ENCODE measurements at regions not wholly inside any gene's neighbourhood (a gene's known extent, or its start where the extent isn't known, plus 50 kb on each side); places are given as distances from the start of the nearest gene placed in this dataset.
"Not testable (repeated sequence)": the region's sequence is repeated elsewhere in the genome, so short reads cannot be mapped to it uniquely, and the experiment has no call there.

DNA sequence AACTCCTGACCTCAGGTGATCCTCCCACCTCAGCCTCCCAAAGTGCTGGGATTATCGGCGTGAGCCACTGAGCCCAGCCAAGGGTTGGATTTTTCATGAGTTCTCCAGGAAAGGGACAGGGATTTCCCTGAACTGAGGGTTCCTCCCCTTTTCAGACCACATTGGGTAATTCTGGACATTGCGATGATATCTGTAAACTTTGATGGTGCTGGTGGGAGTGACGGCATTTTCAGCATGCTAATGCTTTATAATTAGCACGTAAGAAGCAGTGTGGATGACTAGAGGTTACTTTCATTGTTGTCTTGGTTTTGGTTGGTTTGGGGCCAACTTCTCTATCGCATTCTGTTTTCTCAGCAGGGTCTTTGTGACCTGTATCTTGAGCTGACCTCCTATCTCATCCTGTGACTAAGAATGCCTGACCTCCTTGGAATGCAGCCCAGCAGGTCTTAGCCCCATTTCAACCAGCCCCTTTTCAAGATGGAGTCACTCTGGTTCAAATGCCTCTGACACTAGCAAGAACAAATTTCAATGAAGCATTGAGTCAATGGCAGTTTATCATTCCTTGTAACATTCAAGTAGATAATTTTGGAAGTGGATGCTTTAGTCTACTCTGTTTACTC is 156.5 kb downstream of the TTLL2 start:
- Histone ChIP-seq H3K36me3 (replicated peaks in 1 of 2; ENCODE audit: control insufficient read depth in 1 of 2, insufficient read depth in 2 of 2, low read length in 2 of 2) (no peaks in the 10 kb centered on the region), H2AFZ (ENCODE audit: low read length) (no peak overlapping the region), H3K79me2 (ENCODE audit: insufficient read depth, low read length) (no peaks in the 10 kb centered on the region), H3K4me1 (ENCODE audit: insufficient read depth, low read length) (peaks cover 14% of the 10 kb centered on the region; the same call in 1 of the 2 replicates), H3K4me2 (ENCODE audit: low read depth, low read length) (no peak overlapping the region), H3K27ac (ENCODE audit: extremely low read length, insufficient read depth, low read length) (no peak overlapping the region), H3K27me3 (ENCODE audit: control insufficient read depth in 1 of 2, insufficient read depth in 2 of 2, low read length in 2 of 2) (peaks cover 1 to 5% of the 10 kb centered on the region in 2 experiments; a peak in 2 of 5 replicates), H3K9ac (ENCODE audit: insufficient read depth, low read depth, low read length) (no peak overlapping the region), H3K4me3 (replicated peaks in 1 of 3; ENCODE audit: insufficient read depth in 1 of 3, low read depth in 2 of 3, low read length in 3 of 3) (no peak overlapping the region), H4K20me1 (ENCODE audit: insufficient read depth, low read length) (no peaks in the 10 kb centered on the region), H3K9me3 (ENCODE audit: low read length) (no peaks in the 10 kb centered on the region)
- no TSS peak for BruUV-seq (replicated peaks)
- in situ Hi-C loops (cut with HindIII; ENCODE audit: extremely low pct_ligation_motif_present, low pct_unique_long_range_greater_than_20kb): no loop called here
- ChIA-PET CTCF (ENCODE audit: low intra/inter-chr PET ratio, low total read pairs) (no interaction called here), POLR2A (no interaction called here)
- 53% methylated on average over 6 of the region's 6 CpGs for WGBS (ENCODE audit: low lambda C conversion rate)
- DNase-seq (ENCODE audit: low spot score) (no peak), FAIRE-seq (no peak), ATAC-seq (no peak)
- intact Hi-C loops (cut with micrococcal nuclease; ENCODE audit: unreplicated experiment): no loop called here
- TF ChIP-seq NONO (IDR thresholded peaks at IDR 0.05): no peak
- no peak for TF ChIP-seq NONO (CRISPR knock-in tag; conservative IDR thresholded peaks at IDR 0.05)
- TF ChIP-seq SRF (IDR thresholded peaks at IDR 0.05; ENCODE audit: low read depth, low read length): no peak
- TF ChIP-seq ZFP62 (CRISPR knock-in tag; IDR thresholded peaks at IDR 0.05): no peak

DNA sequence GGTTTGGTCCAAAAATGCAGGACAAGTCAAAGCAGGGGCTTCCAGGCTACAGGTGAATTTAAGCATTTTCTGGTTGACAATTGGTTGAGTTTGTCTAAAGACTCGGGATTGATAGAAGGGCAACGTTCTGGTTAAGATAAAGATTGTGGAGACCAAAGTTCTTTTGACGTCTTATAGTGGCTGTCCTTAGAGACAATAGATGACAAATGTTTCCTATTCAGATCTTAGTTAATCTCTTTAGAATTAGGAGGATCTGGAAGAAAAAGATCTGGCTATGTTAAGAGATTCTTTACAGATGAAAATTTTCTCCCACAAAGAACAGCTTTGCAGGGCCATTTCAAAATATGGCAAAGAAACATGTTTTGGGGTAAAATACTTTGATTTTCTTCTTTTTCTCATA is 157.9 kb downstream of the TTLL2 start:
- H3K4me2 ChIP-seq (ENCODE audit: low read depth, low read length); H3K9me3 ChIP-seq (ENCODE audit: low read length); DNase-seq (ENCODE audit: low spot score); H4K20me1 ChIP-seq (ENCODE audit: insufficient read depth, low read length); ATAC-seq; in situ Hi-C loops (cut with HindIII; ENCODE audit: extremely low pct_ligation_motif_present, low pct_unique_long_range_greater_than_20kb); BruUV-seq (replicated peaks); POLR2A ChIA-PET; H3K4me3 ChIP-seq (replicated peaks in 1 of 3; ENCODE audit: insufficient read depth in 1 of 3, low read depth in 2 of 3, low read length in 3 of 3); CTCF ChIA-PET (ENCODE audit: low intra/inter-chr PET ratio, low total read pairs); H3K9ac ChIP-seq (ENCODE audit: insufficient read depth, low read depth, low read length); H3K36me3 ChIP-seq (replicated peaks in 1 of 2; ENCODE audit: control insufficient read depth in 1 of 2, insufficient read depth in 2 of 2, low read length in 2 of 2); FAIRE-seq; H3K79me2 ChIP-seq (ENCODE audit: insufficient read depth, low read length); intact Hi-C loops (cut with micrococcal nuclease; ENCODE audit: unreplicated experiment); H3K27ac ChIP-seq (ENCODE audit: extremely low read length, insufficient read depth, low read length); H2AFZ ChIP-seq (ENCODE audit: low read length): not testable (repeated sequence)
- 5% methylated on average over 3 of the region's 3 CpGs for WGBS (ENCODE audit: low lambda C conversion rate)
- H3K4me1 ChIP-seq (ENCODE audit: insufficient read depth, low read length): peaks cover 16% of the 10 kb centered on the region
- peaks cover 2 to 12% of the 10 kb centered on the region in 2 experiments; a peak in 4 of 5 replicates for H3K27me3 ChIP-seq (ENCODE audit: control insufficient read depth in 1 of 2, insufficient read depth in 2 of 2, low read length in 2 of 2)
